AG10803 (cell line): ENCODE measurements at regions not wholly inside any gene's neighbourhood (a gene's known extent, or its start where the extent isn't known, plus 50 kb on each side); places are given as distances from the start of the nearest gene placed in this dataset.

Experiments used
- DNase-seq: peaks from one replicate; pipeline ENCODE4 v3.0.0; 2010; ENCODE audit warnings: low read depth
- H3K4me3 ChIP-seq: 2 replicates; pipeline ENCODE4 v1.5.1; 2011; ENCODE audit warnings: mild to moderate bottlenecking, low read length, control low read depth
- TF ChIP-seq, protein P1 (sequence below): conservative IDR thresholded peaks from 2 replicates; pipeline ENCODE4 v1.5.1; 2011; ENCODE audit warnings: mild to moderate bottlenecking, low read length, control low read depth, inconsistent platforms

DNA sequence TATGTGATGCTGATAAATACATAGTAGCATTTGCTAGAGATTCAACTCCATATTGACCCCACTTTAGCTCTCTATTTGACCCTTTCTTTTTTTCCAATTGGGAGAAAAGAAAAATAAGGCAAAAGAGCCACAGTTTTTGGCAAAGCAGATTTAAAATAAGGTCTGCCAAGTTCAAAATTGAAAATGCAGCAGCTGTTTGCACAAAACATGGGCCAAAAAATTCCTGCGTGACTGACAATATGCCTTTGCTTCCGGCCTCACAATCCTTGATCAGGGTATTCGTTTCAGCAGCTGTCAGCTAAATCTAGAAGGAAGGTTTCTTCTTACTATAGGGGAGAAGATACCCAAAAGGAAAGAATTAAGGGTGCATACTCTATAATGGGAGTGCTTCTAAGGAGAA is 563.5 kb upstream of the CCDC54 start:
- peak; percentile 47 for DNase-seq
- TF ChIP-seq, protein P1, sequence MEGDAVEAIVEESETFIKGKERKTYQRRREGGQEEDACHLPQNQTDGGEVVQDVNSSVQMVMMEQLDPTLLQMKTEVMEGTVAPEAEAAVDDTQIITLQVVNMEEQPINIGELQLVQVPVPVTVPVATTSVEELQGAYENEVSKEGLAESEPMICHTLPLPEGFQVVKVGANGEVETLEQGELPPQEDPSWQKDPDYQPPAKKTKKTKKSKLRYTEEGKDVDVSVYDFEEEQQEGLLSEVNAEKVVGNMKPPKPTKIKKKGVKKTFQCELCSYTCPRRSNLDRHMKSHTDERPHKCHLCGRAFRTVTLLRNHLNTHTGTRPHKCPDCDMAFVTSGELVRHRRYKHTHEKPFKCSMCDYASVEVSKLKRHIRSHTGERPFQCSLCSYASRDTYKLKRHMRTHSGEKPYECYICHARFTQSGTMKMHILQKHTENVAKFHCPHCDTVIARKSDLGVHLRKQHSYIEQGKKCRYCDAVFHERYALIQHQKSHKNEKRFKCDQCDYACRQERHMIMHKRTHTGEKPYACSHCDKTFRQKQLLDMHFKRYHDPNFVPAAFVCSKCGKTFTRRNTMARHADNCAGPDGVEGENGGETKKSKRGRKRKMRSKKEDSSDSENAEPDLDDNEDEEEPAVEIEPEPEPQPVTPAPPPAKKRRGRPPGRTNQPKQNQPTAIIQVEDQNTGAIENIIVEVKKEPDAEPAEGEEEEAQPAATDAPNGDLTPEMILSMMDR, result no peak
- no peak overlapping the region for H3K4me3 ChIP-seq

DNA sequence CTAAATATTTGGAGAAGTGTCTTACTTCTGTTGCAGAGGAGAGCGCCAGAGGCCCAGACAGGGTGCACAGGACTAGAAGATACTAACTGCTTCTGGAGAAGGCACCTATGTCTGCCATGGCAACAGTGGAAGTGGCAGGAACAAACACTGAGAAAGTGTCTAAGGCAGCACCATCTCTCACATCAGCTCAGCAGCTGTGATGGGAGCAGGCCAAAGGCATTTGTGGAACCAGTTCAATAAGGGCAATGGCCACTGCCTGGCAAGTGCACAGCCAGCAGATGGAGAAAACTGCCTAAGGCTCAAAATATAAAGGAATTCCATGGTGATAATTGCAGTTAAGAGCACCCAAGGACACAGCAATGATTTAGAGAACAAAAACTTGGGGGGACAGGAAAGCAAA is 563.0 kb upstream of the CCDC54 start:
- TF ChIP-seq, protein P1, result peak; percentile 9; the same call in 1 of the 2 replicates
- DNase-seq, result peak; percentile 84
- H3K4me3 ChIP-seq, result no peak overlapping the region

DNA sequence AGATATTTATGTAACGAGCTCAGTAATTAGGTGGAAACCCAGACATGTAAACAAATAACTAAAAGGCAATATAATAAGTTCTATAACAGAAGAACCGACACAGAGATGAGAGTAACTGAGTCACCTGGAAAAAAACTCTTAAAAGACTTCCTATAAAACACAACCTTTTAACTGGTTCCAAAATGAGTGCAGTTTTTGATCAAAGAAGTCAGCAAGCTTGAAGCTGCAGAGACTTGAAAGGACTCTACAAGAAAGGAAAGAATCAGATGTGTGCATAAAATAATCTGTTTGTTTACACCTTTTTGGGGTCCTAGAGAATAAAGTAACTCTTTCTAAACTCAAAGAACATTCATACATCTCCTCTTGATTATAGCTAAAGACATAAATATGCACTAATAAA is 560.4 kb upstream of the CCDC54 start:
- DNase-seq, result no peak
- TF ChIP-seq, protein P1, result no peak
- no peak overlapping the region for H3K4me3 ChIP-seq

DNA sequence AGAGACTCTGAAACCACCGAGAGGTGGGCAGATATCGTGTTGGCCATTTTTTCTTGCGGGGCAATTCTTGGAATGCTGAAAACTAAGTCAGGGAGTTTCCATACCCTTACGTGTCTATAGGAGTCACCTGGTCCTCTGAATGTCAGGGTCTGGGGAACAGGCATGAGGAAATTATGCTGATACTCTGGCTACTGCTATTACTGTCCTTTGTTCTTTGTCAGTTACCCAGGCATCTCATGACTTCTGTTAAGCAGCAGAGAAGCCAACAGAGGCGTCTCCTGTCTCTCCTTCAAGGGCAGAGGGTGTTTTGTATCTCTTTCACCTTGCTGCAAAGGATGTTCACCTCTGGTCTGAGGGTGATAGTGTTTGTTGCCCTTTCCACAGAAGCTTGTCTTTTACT is 559.5 kb upstream of the CCDC54 start:
- no peak for DNase-seq
- TF ChIP-seq, protein P1, result no peak
- no peak overlapping the region for H3K4me3 ChIP-seq

DNA sequence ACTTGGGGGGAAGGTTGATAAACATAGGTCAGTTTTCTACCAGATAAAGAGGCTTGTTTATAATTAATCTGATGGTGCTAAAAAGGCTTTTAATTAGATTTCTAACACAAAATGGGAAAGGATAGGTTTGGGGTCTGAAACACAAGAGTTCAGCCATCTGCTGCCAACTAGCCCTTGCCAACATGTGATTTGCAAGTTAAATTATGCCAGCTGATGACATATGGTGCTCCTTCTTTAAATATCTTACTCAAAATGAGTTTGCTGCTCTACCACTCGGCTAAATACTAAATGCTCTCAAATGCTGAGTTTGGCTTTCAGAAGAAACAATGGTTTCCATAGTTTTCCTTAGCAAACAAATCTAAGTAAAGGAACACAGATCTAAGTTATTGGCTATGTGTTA is 557.8 kb upstream of the CCDC54 start:
- no peak for DNase-seq
- H3K4me3 ChIP-seq, result no peak overlapping the region
- TF ChIP-seq, protein P1, result no peak

DNA sequence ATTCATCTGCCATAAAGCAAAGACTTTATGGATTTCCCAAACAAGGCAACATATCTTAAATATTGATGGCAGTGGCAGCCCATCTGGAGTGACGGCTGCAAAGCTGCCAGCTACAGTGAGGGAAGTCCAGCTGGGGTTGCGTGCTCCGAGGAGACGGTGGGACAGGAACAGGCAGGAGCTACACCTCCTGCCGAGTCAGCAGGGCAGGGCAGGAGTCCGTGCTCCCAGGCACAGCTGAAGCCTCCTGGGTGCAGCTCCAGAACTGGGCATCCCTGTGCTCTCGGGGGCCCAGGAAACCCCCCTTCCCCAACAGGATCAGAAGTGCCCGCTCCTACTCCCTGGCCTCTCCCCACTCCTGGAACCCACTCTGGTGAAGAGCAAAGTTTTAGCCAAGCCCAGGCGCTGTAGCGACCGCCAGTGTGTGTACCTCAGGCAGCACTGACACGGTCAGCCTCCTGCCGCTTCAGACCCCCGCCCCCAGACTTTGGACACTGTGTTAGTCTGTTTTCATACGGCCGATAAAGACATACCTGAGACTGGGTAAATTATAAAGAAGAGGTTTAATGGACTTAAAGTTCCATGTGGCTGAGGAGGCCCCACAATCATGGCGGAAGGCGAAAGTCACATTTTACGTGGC is 556.4 kb upstream of the CCDC54 start:
- TF ChIP-seq, protein P1, result no peak

DNA sequence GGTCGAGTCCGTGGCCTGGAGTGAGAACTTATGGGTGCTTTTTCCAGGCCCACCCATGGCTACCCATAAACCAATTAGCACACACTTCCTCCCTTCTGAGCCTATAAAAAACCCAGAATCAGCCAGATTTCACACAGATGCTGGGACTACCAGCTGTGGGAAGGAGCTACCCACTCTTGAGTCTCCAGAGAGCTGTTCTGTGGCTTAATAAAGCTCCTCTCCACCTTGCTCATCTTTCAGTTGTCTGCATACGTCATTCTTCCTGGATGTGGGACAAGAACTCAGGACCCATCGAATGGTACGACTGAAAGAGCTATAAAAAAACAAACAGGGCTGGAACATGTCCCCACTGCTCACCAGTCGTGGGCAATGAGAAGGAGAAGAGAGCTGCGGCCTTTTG is 555.4 kb upstream of the CCDC54 start:
- TF ChIP-seq, protein P1, result no peak
- no peak overlapping the region for H3K4me3 ChIP-seq
- DNase-seq, result no peak

More for the DNA sequence above, 556.4 kb upstream of the CCDC54 start:
- H3K4me3 ChIP-seq, result no peak overlapping the region
- no peak for DNase-seq
